ENCODE measurements at regions not wholly inside any gene's neighbourhood (a gene's known extent, or its start where the extent isn't known, plus 50 kb on each side); places are given as distances from the start of the nearest gene placed in this dataset.

- POLR2A ChIA-PET (ENCODE audit: low non-redundant PET) = no interaction called here
- Histone ChIP-seq H3K27me3 (replicated peaks; ENCODE audit: insufficient read depth, low read depth, low read length, poor library complexity) (no peaks in the 10 kb centered on the region), H3K9me3 (ENCODE audit: low read depth, low read length, poor library complexity, severe bottlenecking) (no peaks in the 10 kb centered on the region), H3K4me1 (ENCODE audit: insufficient read depth, low read length, poor library complexity, severe bottlenecking) (no peaks in the 10 kb centered on the region), H3K4me3 (ENCODE audit: low read depth, low read length, poor library complexity, severe bottlenecking) (no peak overlapping the region), H3K36me3 (ENCODE audit: insufficient read depth, low read length, poor library complexity, severe bottlenecking) (no peaks in the 10 kb centered on the region), H3K27ac (ENCODE audit: low read depth, low read length, poor library complexity, severe bottlenecking) (no peak overlapping the region)
- CTCF ChIA-PET = no interaction called here
- intact Hi-C loops (cut with micrococcal nuclease; ENCODE audit: unreplicated experiment) = no loop called here
- no peak for DNase-seq (ENCODE audit: low spot score)
- no TSS peak for BruUV-seq (replicated peaks)
- TF ChIP-seq EZH2 (IDR thresholded peaks at IDR 0.05; ENCODE audit: borderline replicate concordance, low read depth, low read length, poor library complexity, severe bottlenecking) = no peak
- TF ChIP-seq, protein P1, sequence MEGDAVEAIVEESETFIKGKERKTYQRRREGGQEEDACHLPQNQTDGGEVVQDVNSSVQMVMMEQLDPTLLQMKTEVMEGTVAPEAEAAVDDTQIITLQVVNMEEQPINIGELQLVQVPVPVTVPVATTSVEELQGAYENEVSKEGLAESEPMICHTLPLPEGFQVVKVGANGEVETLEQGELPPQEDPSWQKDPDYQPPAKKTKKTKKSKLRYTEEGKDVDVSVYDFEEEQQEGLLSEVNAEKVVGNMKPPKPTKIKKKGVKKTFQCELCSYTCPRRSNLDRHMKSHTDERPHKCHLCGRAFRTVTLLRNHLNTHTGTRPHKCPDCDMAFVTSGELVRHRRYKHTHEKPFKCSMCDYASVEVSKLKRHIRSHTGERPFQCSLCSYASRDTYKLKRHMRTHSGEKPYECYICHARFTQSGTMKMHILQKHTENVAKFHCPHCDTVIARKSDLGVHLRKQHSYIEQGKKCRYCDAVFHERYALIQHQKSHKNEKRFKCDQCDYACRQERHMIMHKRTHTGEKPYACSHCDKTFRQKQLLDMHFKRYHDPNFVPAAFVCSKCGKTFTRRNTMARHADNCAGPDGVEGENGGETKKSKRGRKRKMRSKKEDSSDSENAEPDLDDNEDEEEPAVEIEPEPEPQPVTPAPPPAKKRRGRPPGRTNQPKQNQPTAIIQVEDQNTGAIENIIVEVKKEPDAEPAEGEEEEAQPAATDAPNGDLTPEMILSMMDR (conservative IDR thresholded peaks at IDR 0.05; ENCODE audit: low read depth, low read length) = no peak
Observed at GRCh38 chr2:240353944-240354343, 81.5 kb upstream of the GPC1 start.

- Histone ChIP-seq H3K27me3 (replicated peaks; ENCODE audit: insufficient read depth, low read depth, low read length, poor library complexity) (no peaks in the 10 kb centered on the region), H3K4me3 (ENCODE audit: low read depth, low read length, poor library complexity, severe bottlenecking) (no peak overlapping the region), H3K9me3 (ENCODE audit: low read depth, low read length, poor library complexity, severe bottlenecking) (peaks cover 5% of the 10 kb centered on the region), H3K4me1 (ENCODE audit: insufficient read depth, low read length, poor library complexity, severe bottlenecking) (no peaks in the 10 kb centered on the region), H3K27ac (ENCODE audit: low read depth, low read length, poor library complexity, severe bottlenecking) (no peak overlapping the region), H3K36me3 (ENCODE audit: insufficient read depth, low read length, poor library complexity, severe bottlenecking) (no peaks in the 10 kb centered on the region)
- ChIA-PET CTCF (no interaction called here), POLR2A (ENCODE audit: low non-redundant PET) (no interaction called here)
- TF ChIP-seq, protein P1 (conservative IDR thresholded peaks at IDR 0.05; ENCODE audit: low read depth, low read length) = no peak
- no peak for TF ChIP-seq EZH2 (IDR thresholded peaks at IDR 0.05; ENCODE audit: borderline replicate concordance, low read depth, low read length, poor library complexity, severe bottlenecking)
- no TSS peak for BruUV-seq (replicated peaks)
- DNase-seq (ENCODE audit: low spot score) = no peak
- intact Hi-C loops (cut with micrococcal nuclease; ENCODE audit: unreplicated experiment) = no loop called here
Observed at GRCh38 chr2:240355001-240355891, 80.2 kb upstream of the GPC1 start.

DNA sequence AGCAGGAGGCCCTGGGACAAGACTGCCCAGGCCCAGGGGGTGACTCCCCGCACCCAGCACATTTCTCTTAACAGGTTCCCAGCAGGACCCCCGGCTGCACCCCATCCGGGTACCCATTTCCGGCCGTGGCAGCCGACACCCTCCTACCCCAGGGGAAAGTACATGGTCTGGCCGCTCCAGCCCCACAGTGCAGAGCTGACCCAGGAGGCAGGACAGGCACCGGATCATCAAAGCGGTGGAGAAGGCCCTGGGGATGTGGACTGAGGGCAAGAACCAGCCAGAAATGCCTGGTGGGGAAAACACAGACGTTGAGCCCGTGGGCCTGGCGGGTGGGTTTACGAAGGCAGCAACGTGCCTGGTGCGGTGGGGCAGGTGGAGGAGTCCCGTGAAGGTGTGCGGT is 79.5 kb upstream of the GPC1 start:
- Histone ChIP-seq H3K9me3 (ENCODE audit: low read depth, low read length, poor library complexity, severe bottlenecking) (peaks cover 12% of the 10 kb centered on the region), H3K4me1 (ENCODE audit: insufficient read depth, low read length, poor library complexity, severe bottlenecking) (no peaks in the 10 kb centered on the region), H3K36me3 (ENCODE audit: insufficient read depth, low read length, poor library complexity, severe bottlenecking) (no peaks in the 10 kb centered on the region), H3K27me3 (replicated peaks; ENCODE audit: insufficient read depth, low read depth, low read length, poor library complexity) (no peaks in the 10 kb centered on the region), H3K27ac (ENCODE audit: low read depth, low read length, poor library complexity, severe bottlenecking) (no peak overlapping the region), H3K4me3 (ENCODE audit: low read depth, low read length, poor library complexity, severe bottlenecking) (no peak overlapping the region)
- intact Hi-C loops (cut with micrococcal nuclease; ENCODE audit: unreplicated experiment) = no loop called here
- TF ChIP-seq, protein P1 (conservative IDR thresholded peaks at IDR 0.05; ENCODE audit: low read depth, low read length) = no peak
- TF ChIP-seq EZH2 (IDR thresholded peaks at IDR 0.05; ENCODE audit: borderline replicate concordance, low read depth, low read length, poor library complexity, severe bottlenecking) = no peak
- CTCF ChIA-PET = no interaction called here
- no peak for DNase-seq (ENCODE audit: low spot score)
- no TSS peak for BruUV-seq (replicated peaks)
- POLR2A ChIA-PET (ENCODE audit: low non-redundant PET) = no interaction called here

Measured in A673 (cell line).